ENCODE measurements at regions not wholly inside any gene's neighbourhood (a gene's known extent, or its start where the extent isn't known, plus 50 kb on each side); places are given as distances from the start of the nearest gene placed in this dataset.

- no peak for TF ChIP-seq POLR2A (IDR thresholded peaks at IDR 0.05; ENCODE audit: low read depth, low read length)
- TF ChIP-seq POLR2AphosphoS5 (IDR thresholded peaks at IDR 0.05; ENCODE audit: low read depth, low read length): no peak
- no peak for TF ChIP-seq TAF1 (IDR thresholded peaks at IDR 0.05; ENCODE audit: low read depth, low read length)
- TF ChIP-seq PAX5 (IDR thresholded peaks at IDR 0.05; ENCODE audit: insufficient read depth, low read length, severe bottlenecking): no peak
- no peak for TF ChIP-seq SPI1 (IDR thresholded peaks at IDR 0.05; ENCODE audit: low read depth, low read length)
- no peak for TF ChIP-seq POU2F2 (IDR thresholded peaks at IDR 0.05; ENCODE audit: low read depth, low read length)
Measured at GRCh38 chr15:38854506-38854905, 289.9 kb upstream of the RASGRP1 start.
